CD4-positive, alpha-beta T cell (primary cell): ENCODE measurements at regions not wholly inside any gene's neighbourhood (a gene's known extent, or its start where the extent isn't known, plus 50 kb on each side); places are given as distances from the start of the nearest gene placed in this dataset.

Experiments
- ATAC-seq: fragments of 200-7000 bp; cut with Tn5 transposase; one replicate; pipeline ENCODE4 v1.10.0; 2022; ENCODE audit warnings: mild to moderate bottlenecking; ENCODE audit not compliant: poor library complexity
- CTCF ChIA-PET: fragments of 350-600 bp; sonication (Branson Sonifier 250); formaldehyde crosslinking; loops from one replicate; lab custom pipeline; 2021; ENCODE audit warnings: antibody characterized with exemption, inconsistent platforms; lab: Charles Lee
- POLR2A ChIA-PET: fragments of 350-600 bp; sonication (Branson Sonifier 250); formaldehyde crosslinking; loops from one replicate; lab custom pipeline; 2021; ENCODE audit warnings: antibody characterized with exemption, inconsistent platforms; lab: Charles Lee
- DNase-seq, 14 experiments: peaks; one replicate each; pipeline ENCODE4 v3.0.0-alpha.2; 2013 to 2020; ENCODE audit warnings: mixed read lengths in 2 of 14
- H3K27ac ChIP-seq, 2 donors: one replicate each; pipeline versions ENCODE4 v1.5.1 to v1.7.0; 2013; ENCODE audit warnings: low read length in 2 of 2, low read depth in 1 of 2, mild to moderate bottlenecking in 1 of 2
- H3K27me3 ChIP-seq, 2 experiments: 1 replicate in 1 of 2; 2 replicates in 1 of 2; pipeline versions ENCODE4 v1.6.1 to v1.7.0; 2013; ENCODE audit warnings: low read length in 2 of 2, control low read depth in 1 of 2, mild to moderate bottlenecking in 1 of 2, moderate library complexity in 1 of 2; ENCODE audit not compliant: insufficient read depth in 2 of 2, control insufficient read depth in 1 of 2
- H3K36me3 ChIP-seq: one replicate; pipeline ENCODE4 v1.6.1; 2013; ENCODE audit warnings: low read length, control low read depth; ENCODE audit not compliant: insufficient read depth
- H3K4me1 ChIP-seq: one replicate; pipeline ENCODE4 v1.6.1; 2013; ENCODE audit warnings: low read length, control low read depth; ENCODE audit not compliant: insufficient read depth
- H3K4me3 ChIP-seq: one replicate; pipeline ENCODE4 v1.5.1; 2013; ENCODE audit warnings: mild to moderate bottlenecking, low read length, moderate library complexity
- H3K9me3 ChIP-seq, 2 experiments: 1 replicate in 1 of 2; 2 replicates in 1 of 2; pipeline versions ENCODE4 v1.6.1 to v1.7.0; 2013; ENCODE audit warnings: low read length in 2 of 2, mild to moderate bottlenecking in 2 of 2, control low read depth in 1 of 2, moderate library complexity in 1 of 2; ENCODE audit not compliant: control insufficient read depth in 1 of 2, insufficient read depth in 1 of 2
- H3K27ac Mint-ChIP-seq: one replicate; pipeline ENCODE4 v1.8.0; 2020; ENCODE audit warnings: mixed read lengths
- H3K27me3 Mint-ChIP-seq: one replicate; pipeline ENCODE4 v1.8.0; 2021; ENCODE audit warnings: mixed read lengths
- H3K36me3 Mint-ChIP-seq: one replicate; pipeline ENCODE4 v1.8.0; 2021; ENCODE audit warnings: low read depth, mixed read lengths
- H3K4me1 Mint-ChIP-seq: one replicate; pipeline ENCODE4 v1.8.0; 2021; ENCODE audit warnings: low read depth, mixed read lengths
- H3K4me3 Mint-ChIP-seq: one replicate; pipeline ENCODE4 v1.8.0; 2020; ENCODE audit warnings: mild to moderate bottlenecking, mixed read lengths
- H3K9me3 Mint-ChIP-seq: one replicate; pipeline ENCODE4 v1.8.0; 2020; ENCODE audit warnings: mixed read lengths
- intact Hi-C, 2 experiments: fragments of 100-400 bp; cut with DNase I in 1 of 2; cut with micrococcal nuclease in 1 of 2; formaldehyde crosslinking; loops; one replicate each; pipeline versions ENCODE4 v1.15.1 to v1.9.0; 2023 to 2025; cut with DNase I, micrococcal nuclease
- TF ChIP-seq, protein P1 (sequence below): fragments of 200-600 bp; IDR thresholded peaks from one replicate; pipeline ENCODE4 v1.8.0; 2022; ENCODE audit warnings: antibody characterized with exemption, mild to moderate bottlenecking

DNA sequence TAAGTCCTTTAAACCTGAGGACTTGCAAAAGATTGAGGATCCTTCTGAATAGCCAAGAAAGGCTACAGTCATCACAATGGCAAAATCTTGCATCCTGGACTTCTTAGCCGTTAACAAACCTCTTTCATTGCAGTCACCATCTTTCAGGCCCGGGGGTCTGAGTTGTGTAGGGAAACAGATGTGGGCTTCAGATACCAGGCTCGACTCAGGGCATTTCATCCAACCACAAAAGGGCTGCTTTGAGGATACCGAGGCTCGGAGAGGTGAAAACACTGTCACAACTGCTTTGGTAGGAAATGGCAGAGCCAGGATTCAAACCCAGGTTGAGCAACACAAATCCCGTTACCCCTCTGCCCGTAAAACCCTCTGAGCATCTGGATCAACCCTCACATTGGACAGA is 147.4 kb downstream of the TFCP2L1 start:
- POLR2A ChIA-PET, result no interaction called here
- H3K27ac ChIP-seq, result no peak overlapping the region
- no peak for ATAC-seq

DNA sequence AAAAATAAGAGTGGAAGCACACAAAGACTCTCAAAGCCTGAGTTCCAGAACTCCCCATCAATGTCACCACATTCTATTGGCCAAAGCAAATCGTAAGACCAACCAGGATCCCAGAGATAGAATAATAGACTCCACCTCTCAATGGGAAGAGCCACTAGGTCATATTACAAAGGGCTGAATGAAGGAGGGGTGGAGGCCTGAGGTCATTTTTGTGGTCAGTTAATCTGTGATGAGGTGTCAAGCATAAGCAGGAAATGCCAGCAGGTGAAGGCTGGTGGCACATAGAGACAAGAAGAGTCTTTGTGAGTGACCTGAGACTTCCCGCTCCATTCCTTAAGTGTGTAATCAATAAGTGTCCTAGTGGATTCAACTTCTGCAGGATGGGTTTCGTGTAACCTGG is 144.3 kb downstream of the TFCP2L1 start:
- ChIA-PET POLR2A (no interaction called here), CTCF (no interaction called here)
- intact Hi-C loops, result no loop called here
- peaks cover 0 to 9% of the 10 kb centered on the region in 2 experiments for H3K9me3 ChIP-seq
- no peaks in the 10 kb centered on the region for H3K27me3 ChIP-seq
- Mint-ChIP-seq H3K4me3 (no peak overlapping the region), H3K9me3 (peaks cover 3% of the 10 kb centered on the region), H3K27me3 (peaks cover 15% of the 10 kb centered on the region), H3K36me3 (no peaks in the 10 kb centered on the region), H3K27ac (no peak overlapping the region), H3K4me1 (no peaks in the 10 kb centered on the region)
- no peak overlapping the region for H3K27ac ChIP-seq
- no peak overlapping the region for H3K4me3 ChIP-seq
- H3K36me3 ChIP-seq, result no peaks in the 10 kb centered on the region
- ATAC-seq (no peak), DNase-seq (no peak)
- TF ChIP-seq, protein P1, sequence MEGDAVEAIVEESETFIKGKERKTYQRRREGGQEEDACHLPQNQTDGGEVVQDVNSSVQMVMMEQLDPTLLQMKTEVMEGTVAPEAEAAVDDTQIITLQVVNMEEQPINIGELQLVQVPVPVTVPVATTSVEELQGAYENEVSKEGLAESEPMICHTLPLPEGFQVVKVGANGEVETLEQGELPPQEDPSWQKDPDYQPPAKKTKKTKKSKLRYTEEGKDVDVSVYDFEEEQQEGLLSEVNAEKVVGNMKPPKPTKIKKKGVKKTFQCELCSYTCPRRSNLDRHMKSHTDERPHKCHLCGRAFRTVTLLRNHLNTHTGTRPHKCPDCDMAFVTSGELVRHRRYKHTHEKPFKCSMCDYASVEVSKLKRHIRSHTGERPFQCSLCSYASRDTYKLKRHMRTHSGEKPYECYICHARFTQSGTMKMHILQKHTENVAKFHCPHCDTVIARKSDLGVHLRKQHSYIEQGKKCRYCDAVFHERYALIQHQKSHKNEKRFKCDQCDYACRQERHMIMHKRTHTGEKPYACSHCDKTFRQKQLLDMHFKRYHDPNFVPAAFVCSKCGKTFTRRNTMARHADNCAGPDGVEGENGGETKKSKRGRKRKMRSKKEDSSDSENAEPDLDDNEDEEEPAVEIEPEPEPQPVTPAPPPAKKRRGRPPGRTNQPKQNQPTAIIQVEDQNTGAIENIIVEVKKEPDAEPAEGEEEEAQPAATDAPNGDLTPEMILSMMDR, result no peak
- no peaks in the 10 kb centered on the region for H3K4me1 ChIP-seq

More for the DNA sequence above, 147.4 kb downstream of the TFCP2L1 start:
- no peaks in the 10 kb centered on the region for H3K4me1 ChIP-seq
- no peaks in the 10 kb centered on the region for H3K36me3 ChIP-seq
- peaks cover 0 to 8% of the 10 kb centered on the region in 2 experiments for H3K9me3 ChIP-seq
- intact Hi-C loops, result no loop called here
- peaks cover 6% of the 10 kb centered on the region for H3K27me3 Mint-ChIP-seq
- H3K27ac Mint-ChIP-seq, result no peak overlapping the region
- H3K27me3 ChIP-seq, result no peaks in the 10 kb centered on the region
- peaks cover 3% of the 10 kb centered on the region for H3K9me3 Mint-ChIP-seq
- H3K4me1 Mint-ChIP-seq, result no peaks in the 10 kb centered on the region
- DNase-seq, result no peak
- H3K36me3 Mint-ChIP-seq, result no peaks in the 10 kb centered on the region
- H3K4me3 Mint-ChIP-seq, result no peak overlapping the region
- H3K4me3 ChIP-seq, result no peak overlapping the region
- TF ChIP-seq, protein P1, result no peak
- CTCF ChIA-PET, result no interaction called here

DNA sequence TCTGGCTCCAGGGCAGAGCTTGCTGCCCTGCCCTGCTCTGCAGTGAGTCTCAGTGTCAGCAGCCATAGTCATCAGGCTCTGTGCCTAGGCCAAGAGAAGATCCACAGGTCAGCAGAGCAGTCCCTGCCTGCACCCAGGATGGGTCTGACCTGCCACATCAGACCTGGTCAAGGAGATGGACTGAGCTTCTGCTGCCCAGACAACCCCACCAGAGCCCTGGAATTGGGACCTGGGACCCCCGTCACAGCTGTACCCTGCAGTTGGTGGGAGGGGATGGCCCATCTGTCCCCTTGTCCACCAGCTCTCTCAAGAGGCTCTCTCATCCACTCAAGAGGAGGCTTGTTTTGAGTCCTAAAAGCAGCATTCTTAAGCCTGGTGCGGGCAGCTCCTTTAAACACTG is 142.6 kb downstream of the TFCP2L1 start:
- H3K4me3 Mint-ChIP-seq, result no peak overlapping the region
- H3K4me1 Mint-ChIP-seq, result no peaks in the 10 kb centered on the region
- no peaks in the 10 kb centered on the region for H3K4me1 ChIP-seq
- peaks cover 3% of the 10 kb centered on the region for H3K9me3 Mint-ChIP-seq
- DNase-seq, result no peak
- ChIA-PET CTCF (no interaction called here), POLR2A (no interaction called here)
- no peaks in the 10 kb centered on the region for H3K27me3 ChIP-seq
- TF ChIP-seq, protein P1, result no peak
- intact Hi-C loops, result no loop called here
- no peak overlapping the region for H3K27ac ChIP-seq
- no peaks in the 10 kb centered on the region for H3K36me3 Mint-ChIP-seq
- ATAC-seq, result no peak
- H3K27me3 Mint-ChIP-seq, result peaks cover 15% of the 10 kb centered on the region
- H3K36me3 ChIP-seq, result no peaks in the 10 kb centered on the region
- H3K4me3 ChIP-seq, result no peak overlapping the region
- no peak overlapping the region for H3K27ac Mint-ChIP-seq
- H3K9me3 ChIP-seq, result peaks cover 0 to 9% of the 10 kb centered on the region in 2 experiments
